HEK293 (cell line): ENCODE measurements at regions not wholly inside any gene's neighbourhood (a gene's known extent, or its start where the extent isn't known, plus 50 kb on each side); places are given as distances from the start of the nearest gene placed in this dataset.

Source experiments
- CTCF ChIA-PET: fragments of 350-600 bp; formaldehyde crosslinking; extraction: SDS; loops from one replicate; lab custom pipeline; 2021; ENCODE audit warnings: antibody characterized with exemption; lab: Yijun Ruan, JAX
- POLR2A ChIA-PET: fragments of 300-600 bp; formaldehyde crosslinking; extraction: SDS; loops from one replicate; lab custom pipeline; 2020; ENCODE audit warnings: antibody characterized with exemption, inconsistent platforms; lab: Yijun Ruan, JAX
- H3K27ac ChIP-seq: fragments of 200-500 bp; sonication (Bioruptor generic); 2 replicates; pipeline ENCODE4 v1.5.1; 2014; ENCODE audit warnings: low read depth, low read length, control low read depth, inconsistent platforms; ENCODE audit errors: extremely low read depth
- H3K36me3 ChIP-seq, 2 experiments: fragments of 200-500 bp in 1 of 2; sonication (Bioruptor generic) in 1 of 2; 1 replicate in 1 of 2; 2 replicates in 1 of 2; pipeline ENCODE4 v1.5.1; 2014 to 2017; ENCODE audit warnings: inconsistent platforms in 2 of 2, low read length in 2 of 2; ENCODE audit not compliant: control insufficient read depth in 2 of 2, insufficient read depth in 1 of 2
- H3K4me1 ChIP-seq: fragments of 200-500 bp; sonication (Bioruptor generic); 2 replicates; pipeline ENCODE4 v1.5.1; 2014; ENCODE audit warnings: mild to moderate bottlenecking, low read length, inconsistent platforms; ENCODE audit not compliant: control insufficient read depth, insufficient read depth
- H3K4me3 ChIP-seq: 2 replicates; pipeline ENCODE4 v1.5.1; 2011; ENCODE audit warnings: low read depth, mild to moderate bottlenecking, control low read depth, low read length, moderate library complexity
- H3K9me3 ChIP-seq: fragments of 200-500 bp; sonication (Bioruptor generic); 2 replicates; pipeline ENCODE4 v1.5.1; 2014; ENCODE audit warnings: low read depth, low read length, inconsistent platforms; ENCODE audit not compliant: control insufficient read depth, insufficient read depth
- FEZF1 ChIP-seq: fragments of 450-650 bp; formaldehyde crosslinking; IDR thresholded peaks from 2 replicates; pipeline ENCODE4 v1.5.1; 2016; ENCODE audit warnings: missing biosample characterization, missing genetic modification characterization
- GLIS1 ChIP-seq: fragments of 450-650 bp; formaldehyde crosslinking; IDR thresholded peaks from 2 replicates; pipeline ENCODE4 v1.5.1; 2016; ENCODE audit warnings: missing biosample characterization, missing genetic modification characterization
- OVOL3 ChIP-seq: fragments of 450-650 bp; formaldehyde crosslinking; IDR thresholded peaks from 2 replicates; pipeline ENCODE4 v1.5.1; 2016; ENCODE audit warnings: missing biosample characterization, missing genetic modification characterization
- REPIN1 ChIP-seq: fragments of 450-650 bp; formaldehyde crosslinking; IDR thresholded peaks from 2 replicates; pipeline ENCODE4 v1.5.1; 2017; ENCODE audit warnings: missing biosample characterization, missing genetic modification characterization, low read depth
- ZFP3 ChIP-seq: fragments of 450-650 bp; formaldehyde crosslinking; IDR thresholded peaks from 2 replicates; pipeline ENCODE4 v1.5.1; 2016; ENCODE audit warnings: low read depth, missing biosample characterization, missing genetic modification characterization
- ZNF211 ChIP-seq: fragments of 450-650 bp; formaldehyde crosslinking; IDR thresholded peaks from 2 replicates; pipeline ENCODE4 v1.5.1; 2016; ENCODE audit warnings: low read depth, missing biosample characterization, missing genetic modification characterization
- ZNF274 ChIP-seq, 2 experiments: fragments of 200-500 bp in 1 of 2; fragments of 450-650 bp in 1 of 2; sonication (Bioruptor generic) in 1 of 2; formaldehyde crosslinking in 1 of 2; IDR thresholded peaks; 2 replicates each; pipeline versions ENCODE4 v1.5.1 to v1.6.1; 2014 to 2016; ENCODE audit warnings: borderline replicate concordance in 1 of 2, inconsistent platforms in 1 of 2, low read length in 1 of 2, missing biosample characterization in 1 of 2, missing genetic modification characterization in 1 of 2
- ZNF280C ChIP-seq: fragments of 450-650 bp; formaldehyde crosslinking; IDR thresholded peaks from 2 replicates; pipeline ENCODE4 v1.5.1; 2016; ENCODE audit warnings: missing biosample characterization, missing genetic modification characterization
- ZNF404 ChIP-seq: fragments of 450-650 bp; formaldehyde crosslinking; IDR thresholded peaks from 2 replicates; pipeline ENCODE4 v1.5.1; 2017; ENCODE audit warnings: missing biosample characterization, missing genetic modification characterization
- ZNF488 ChIP-seq: fragments of 450-650 bp; formaldehyde crosslinking; IDR thresholded peaks from 2 replicates; pipeline ENCODE4 v1.5.1; 2016; ENCODE audit warnings: missing biosample characterization, missing genetic modification characterization
- ZNF518A ChIP-seq: fragments of 450-650 bp; formaldehyde crosslinking; conservative IDR thresholded peaks from 2 replicates; pipeline ENCODE4 v1.5.1; 2016; ENCODE audit warnings: low read depth, missing biosample characterization, missing genetic modification characterization
- ZNF521 ChIP-seq: fragments of 450-650 bp; formaldehyde crosslinking; IDR thresholded peaks from 2 replicates; pipeline ENCODE4 v1.5.1; 2017; ENCODE audit warnings: missing biosample characterization, mild to moderate bottlenecking, missing genetic modification characterization
- ZNF596 ChIP-seq: fragments of 450-650 bp; IDR thresholded peaks from 2 replicates; pipeline ENCODE4 v1.5.0; 2018; ENCODE audit warnings: missing biosample characterization, mild to moderate bottlenecking, missing genetic modification characterization, moderate library complexity
- ZNF610 ChIP-seq: fragments of 450-650 bp; formaldehyde crosslinking; IDR thresholded peaks from 2 replicates; pipeline ENCODE4 v1.5.1; 2016; ENCODE audit warnings: missing biosample characterization, missing genetic modification characterization, borderline replicate concordance
- ZSCAN16 ChIP-seq: fragments of 450-650 bp; formaldehyde crosslinking; IDR thresholded peaks from 2 replicates; pipeline ENCODE4 v1.5.1; 2016; ENCODE audit warnings: missing biosample characterization, missing genetic modification characterization
- ZSCAN23 ChIP-seq: fragments of 450-650 bp; formaldehyde crosslinking; IDR thresholded peaks from 2 replicates; pipeline ENCODE4 v1.5.1; 2016; ENCODE audit warnings: missing biosample characterization, missing genetic modification characterization

- TF ChIP-seq ZNF274 (IDR thresholded peaks at IDR 0.05; ENCODE audit: low read length) (no peak), ZNF274 (tag by site-specific recombination; IDR thresholded peaks at IDR 0.05; ENCODE audit: borderline replicate concordance) (no peak), ZNF610 (no peak), ZNF211 (tag by site-specific recombination) (no peak)
Measured at GRCh38 chr20:57991211-57991881, 237.1 kb downstream of the ANKRD60 start (continued).

- no peaks in the 10 kb centered on the region for H3K36me3 ChIP-seq
- no peak for TF ChIP-seq ZSCAN16 (tag by site-specific recombination)
- no peak for TF ChIP-seq ZNF211 (tag by site-specific recombination)
- TF ChIP-seq REPIN1 = no peak
- no peak for TF ChIP-seq OVOL3 (tag by site-specific recombination)
- no peak for TF ChIP-seq ZNF280C (tag by site-specific recombination)
- TF ChIP-seq ZNF596 (tag by site-specific recombination) = no peak
- no peak for TF ChIP-seq ZNF521 (tag by site-specific recombination)
- no peak for TF ChIP-seq ZNF518A (tag by site-specific recombination)
- TF ChIP-seq ZSCAN23 (tag by site-specific recombination) = no peak
- no peak for TF ChIP-seq ZNF404 (tag by site-specific recombination)
- no peak for TF ChIP-seq ZFP3 (tag by site-specific recombination)
- no peak for TF ChIP-seq FEZF1 (tag by site-specific recombination)
- TF ChIP-seq ZNF488 (tag by site-specific recombination) = no peak
- TF ChIP-seq GLIS1 (tag by site-specific recombination) = no peak
- TF ChIP-seq, all 188 proteins: peak for 0
- Histone ChIP-seq H3K9me3 (no peaks in the 10 kb centered on the region), H3K27ac (no peak overlapping the region), H3K4me3 (no peak overlapping the region), H3K4me1 (no peaks in the 10 kb centered on the region)
- POLR2A ChIA-PET = no interaction called here
- CTCF ChIA-PET = interaction anchor here (0.6 kb wide), 1 partner anchor 1980 kb away, joined by 3 read pairs; no protein-coding TSS in a partner anchor
Measured at GRCh38 chr20:57990396-57990987, 238.0 kb downstream of the ANKRD60 start.
